Epidermal melanocyte (primary cell): ENCODE measurements at regions not wholly inside any gene's neighbourhood (a gene's known extent, or its start where the extent isn't known, plus 50 kb on each side); places are given as distances from the start of the nearest gene placed in this dataset.

Experiments used
- DNase-seq: peaks from one replicate; pipeline ENCODE4 v3.0.0; 2011; ENCODE audit warnings: low spot score; ENCODE audit not compliant: insufficient read length

DNA sequence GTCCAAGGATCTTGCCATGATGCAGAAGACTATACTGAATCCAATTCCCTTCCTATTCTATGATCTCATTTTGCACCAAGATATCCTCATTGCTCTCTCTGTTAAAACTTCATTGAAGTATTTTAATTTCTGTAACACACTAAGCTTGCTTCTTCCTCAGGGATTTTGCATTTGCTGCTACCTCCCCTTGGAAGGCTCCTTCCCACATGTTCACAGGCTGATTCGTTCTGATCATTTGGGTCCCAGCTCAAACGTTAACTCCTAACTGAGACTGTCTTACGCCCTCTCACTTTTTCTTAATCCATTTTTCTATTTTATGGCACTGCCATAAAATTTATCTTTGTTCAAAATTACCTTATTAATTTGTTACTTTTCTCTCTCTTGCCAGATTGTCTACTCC lies 713.0 kb upstream of the LRRC4C start:
- no peak for DNase-seq

DNA sequence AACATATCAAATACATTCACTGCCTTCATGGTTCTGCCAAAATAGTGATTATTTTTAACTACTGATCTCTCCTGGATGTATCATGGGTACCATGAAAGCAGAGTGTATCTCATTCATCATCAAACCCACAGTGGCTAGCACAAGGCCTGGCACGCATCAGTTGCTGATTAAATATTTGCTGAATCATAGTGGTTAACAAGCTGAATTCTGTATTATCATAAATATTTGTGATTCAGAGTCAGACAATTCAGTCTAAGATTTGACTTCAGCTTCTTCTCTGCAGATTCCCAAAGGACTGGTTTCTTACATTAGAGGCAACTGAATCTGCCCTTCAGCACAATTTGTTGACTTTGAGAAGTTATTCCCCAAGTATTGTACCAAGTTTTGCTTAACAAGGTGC lies 715.8 kb upstream of the LRRC4C start:
- DNase-seq = no peak

DNA sequence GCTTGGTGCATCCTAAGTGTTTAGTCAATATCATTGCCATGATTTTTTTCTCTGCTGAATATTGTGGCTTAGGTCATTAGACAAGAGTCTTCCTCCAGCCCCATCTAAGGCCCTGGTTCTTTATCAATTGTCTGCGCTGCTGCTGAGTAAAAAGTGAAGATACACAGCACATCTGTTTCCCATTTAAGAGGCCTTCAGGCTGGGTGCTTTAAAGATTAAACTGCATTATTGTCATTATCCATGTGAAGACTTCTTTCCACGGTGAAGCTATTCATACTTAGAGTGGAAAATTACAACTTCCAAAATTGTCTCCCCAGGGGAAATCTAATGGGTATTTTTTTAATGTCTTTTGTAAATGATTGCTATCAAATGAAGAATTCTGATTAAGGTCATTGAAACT lies 719.8 kb upstream of the LRRC4C start:
- DNase-seq = no peak

DNA sequence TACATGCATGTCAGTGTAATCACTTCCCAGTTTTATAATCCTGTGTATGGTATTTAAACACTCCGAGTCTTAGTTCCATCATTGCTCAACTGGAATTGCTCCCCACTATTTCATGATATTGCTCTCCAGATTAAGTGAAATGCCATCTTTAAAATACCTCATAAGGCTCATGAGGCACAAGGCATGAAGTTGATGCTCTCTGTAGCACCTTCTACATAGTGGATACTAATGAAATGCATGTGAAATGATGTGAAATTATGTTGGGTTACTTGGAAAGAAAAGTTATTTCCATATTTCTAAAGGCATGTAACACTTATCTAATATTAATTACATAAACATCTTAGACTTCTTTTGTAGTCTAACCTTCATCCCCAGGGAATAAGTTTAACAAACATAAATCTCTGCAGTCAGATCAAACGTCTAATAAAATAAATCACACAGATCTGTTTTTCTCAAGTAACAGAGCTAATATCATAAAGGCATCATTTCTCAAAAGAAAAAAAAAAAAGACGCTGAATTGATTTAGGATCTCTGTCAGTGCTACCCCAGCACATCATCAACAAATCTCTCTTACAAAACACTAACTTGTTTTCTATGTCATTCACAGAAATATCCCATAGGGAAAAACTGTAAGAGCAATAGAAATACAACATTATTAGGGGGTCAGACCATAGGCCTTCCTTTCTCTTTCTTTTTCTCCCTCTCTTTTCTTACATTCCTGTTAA lies 736.0 kb upstream of the LRRC4C start:
- DNase-seq = no peak

DNA sequence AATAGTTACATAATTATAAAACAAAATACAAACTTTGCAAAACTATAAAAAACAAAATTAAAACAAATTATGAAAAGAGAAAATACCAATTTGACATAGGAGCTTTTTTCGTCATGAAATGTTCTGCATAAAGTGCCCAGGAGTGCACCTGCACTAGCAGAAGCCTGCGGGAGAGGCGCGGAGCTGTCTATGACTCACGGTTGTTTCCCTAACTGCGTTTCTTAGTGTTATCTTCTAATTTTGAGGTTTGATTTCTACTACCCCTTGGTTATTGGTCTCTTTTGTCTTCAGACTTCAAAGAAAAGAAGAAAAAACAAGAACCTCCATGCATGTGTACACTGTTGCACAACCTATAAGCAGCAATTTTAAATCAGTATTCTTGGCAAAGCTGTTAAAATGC lies 740.9 kb upstream of the LRRC4C start:
- no peak for DNase-seq

DNA sequence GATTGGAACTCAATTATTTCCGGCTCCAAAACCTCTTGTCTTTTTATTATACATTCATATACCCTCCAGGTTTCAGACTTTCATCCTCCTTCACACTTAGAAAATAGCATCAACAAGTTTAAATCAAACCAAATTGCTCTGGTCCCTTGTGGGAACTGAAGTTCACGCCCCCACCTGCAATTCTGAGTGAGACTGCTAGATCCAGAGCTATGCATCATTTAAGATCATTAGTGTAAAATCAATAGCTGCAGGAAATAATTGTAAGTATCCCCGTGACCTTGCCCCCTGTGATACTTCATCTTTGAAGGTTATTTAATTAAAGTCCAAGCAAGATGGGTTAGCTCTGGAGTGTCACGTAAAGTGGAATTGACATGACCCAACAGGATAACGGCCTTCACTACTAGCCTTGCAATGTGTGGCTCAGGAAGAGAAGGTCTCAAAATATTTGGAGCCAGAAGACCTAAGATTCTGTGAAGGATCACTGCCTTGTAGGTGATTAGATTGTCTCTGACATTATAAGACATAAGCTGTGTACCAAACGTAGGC lies 742.2 kb upstream of the LRRC4C start:
- no peak for DNase-seq

DNA sequence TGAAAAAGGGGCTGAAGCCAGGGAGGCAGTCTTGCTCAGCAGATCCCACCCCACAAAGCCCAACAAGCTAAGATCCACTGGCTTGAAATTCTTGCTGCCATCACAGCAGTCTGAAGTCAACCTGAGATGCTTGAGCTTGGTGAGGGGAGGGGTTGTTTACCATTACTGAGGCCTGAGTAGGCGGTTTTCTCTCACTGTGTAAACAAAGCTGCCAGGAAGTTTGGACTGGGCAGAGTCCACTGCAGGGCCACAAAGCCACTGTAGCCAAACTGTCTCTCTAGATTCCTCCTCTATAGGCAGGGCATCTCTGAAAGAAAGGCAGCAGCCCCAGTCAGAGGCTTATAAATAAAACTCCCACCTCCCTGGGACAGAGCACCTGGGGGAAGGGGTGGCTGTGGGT lies 746.1 kb upstream of the LRRC4C start:
- no peak for DNase-seq

GRCh38 chr11:42225664-42226063 lies 766.2 kb upstream of the LRRC4C start:
- no peak for DNase-seq

DNA sequence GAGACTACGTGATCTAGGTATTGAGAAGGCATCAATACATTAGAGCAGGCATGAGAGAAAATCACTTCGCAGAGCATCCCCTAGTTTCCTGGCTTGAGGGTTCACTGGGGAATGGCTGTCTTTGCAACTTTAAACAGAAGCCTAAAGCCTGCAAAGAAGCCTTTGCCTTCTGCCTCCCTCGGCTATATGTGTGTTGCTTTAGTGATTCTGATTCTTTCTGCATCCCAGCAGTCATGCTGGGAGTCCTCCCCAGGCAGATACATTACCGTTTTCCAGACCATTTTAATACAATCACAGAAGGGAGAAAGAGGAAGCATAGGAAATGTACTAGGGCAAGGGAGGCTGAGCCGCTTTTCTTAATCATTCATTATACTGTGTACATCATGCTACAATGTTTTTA lies 773.2 kb upstream of the LRRC4C start:
- no peak for DNase-seq

DNA sequence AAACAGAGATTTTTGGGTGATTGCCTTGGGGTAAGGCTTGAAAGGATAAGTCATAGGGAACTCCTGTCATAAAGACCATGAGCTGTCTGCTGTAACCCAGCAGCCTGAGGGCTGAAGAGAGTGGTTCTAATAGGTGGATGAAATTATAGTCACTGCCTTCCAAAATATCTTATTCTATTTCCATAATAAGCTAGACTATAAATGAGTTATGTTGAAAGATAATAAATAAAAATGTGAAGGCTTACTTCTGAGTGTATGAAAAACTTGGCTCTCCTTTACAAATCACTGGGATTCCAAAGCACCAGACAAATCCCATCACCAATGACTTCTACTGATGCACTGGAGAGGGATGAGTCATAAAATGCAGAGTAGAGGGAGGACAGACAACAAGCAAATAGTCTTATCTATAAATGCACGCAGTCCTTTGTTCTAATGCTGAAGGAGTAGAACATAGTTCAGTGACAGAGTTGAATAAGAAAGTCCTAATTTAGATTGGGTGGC lies 775.0 kb upstream of the LRRC4C start:
- no peak for DNase-seq

DNA sequence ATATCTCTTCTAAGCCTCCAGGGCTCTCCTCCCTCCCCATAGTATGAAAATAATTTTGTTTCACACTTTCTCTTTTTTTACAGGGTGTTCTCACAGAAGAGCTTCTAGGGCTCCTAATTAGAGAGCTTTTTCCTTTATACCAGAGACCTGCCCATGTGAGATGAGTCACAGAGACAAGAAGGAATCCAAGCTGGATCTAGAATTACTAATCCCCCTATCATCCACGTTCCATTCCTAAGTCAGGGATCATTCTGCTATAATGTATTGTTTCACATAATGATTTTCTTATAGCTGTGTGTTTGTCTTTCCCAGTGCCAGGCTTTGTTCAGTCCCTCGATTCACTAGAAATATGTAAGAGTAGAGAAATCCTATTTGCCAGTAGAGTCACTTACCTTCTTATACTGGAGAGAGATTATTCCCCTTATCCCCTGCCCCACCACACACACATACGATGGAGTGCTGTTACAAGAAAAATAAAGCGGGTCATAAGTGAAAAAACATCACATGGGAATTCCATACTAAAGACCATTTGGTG lies 778.3 kb upstream of the LRRC4C start:
- no peak for DNase-seq

DNA sequence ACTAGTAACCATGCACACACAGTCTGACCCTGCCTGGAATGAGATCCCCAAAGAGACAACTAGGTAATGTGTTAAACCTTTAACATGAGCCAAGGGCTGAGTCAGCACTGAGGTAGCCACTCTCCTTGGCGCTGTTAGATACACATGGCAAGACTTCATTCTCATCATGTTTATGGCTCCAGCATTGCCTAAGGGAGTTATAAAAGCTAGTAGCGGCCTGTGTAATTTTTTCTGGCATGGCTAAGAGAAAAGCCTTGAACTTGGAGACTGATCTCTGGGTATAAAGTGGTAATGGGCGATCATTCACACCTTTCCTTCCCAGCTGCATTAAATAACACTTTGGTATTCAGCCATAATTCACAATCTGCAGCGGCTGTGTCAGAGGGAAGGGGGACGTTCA lies 779.7 kb upstream of the LRRC4C start:
- DNase-seq = no peak

DNA sequence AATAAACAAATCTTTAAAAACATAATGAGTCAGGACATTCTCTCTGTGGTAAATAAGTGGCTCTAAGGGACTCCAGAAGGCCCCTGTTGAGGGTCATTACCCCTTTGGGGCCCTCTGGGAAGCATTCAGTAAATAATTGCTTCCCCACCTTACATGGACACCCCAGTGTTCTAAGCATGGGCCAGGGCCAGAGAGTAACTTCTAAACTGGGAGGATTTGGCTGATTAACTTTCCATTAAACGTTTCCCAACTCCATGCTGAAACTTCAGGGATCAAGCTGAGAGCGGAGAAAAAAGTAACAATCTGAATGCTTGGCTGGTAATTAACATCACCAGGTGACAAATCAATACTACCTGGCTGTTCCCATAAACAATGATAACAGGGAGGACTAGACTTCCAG lies 783.9 kb upstream of the LRRC4C start:
- no peak for DNase-seq

DNA sequence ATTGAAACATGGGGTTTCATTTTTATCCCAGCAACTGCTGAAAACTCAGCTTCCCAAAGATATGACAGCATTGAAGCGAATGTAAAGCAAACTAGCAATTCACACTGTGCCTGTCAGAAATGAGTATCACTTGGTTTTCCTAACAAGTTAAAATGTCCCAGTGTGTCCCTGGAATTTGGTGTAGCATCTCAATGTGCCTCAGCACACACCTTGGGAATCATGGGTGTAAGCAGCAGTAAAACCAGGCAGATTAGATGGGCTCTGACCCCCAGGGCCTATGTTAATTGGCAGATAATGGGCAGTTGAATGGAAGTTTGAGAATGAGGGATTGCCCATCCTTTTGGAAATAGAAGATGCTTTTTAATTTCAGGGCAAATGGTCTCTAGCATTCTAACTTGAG lies 784.9 kb upstream of the LRRC4C start:
- no peak for DNase-seq

DNA sequence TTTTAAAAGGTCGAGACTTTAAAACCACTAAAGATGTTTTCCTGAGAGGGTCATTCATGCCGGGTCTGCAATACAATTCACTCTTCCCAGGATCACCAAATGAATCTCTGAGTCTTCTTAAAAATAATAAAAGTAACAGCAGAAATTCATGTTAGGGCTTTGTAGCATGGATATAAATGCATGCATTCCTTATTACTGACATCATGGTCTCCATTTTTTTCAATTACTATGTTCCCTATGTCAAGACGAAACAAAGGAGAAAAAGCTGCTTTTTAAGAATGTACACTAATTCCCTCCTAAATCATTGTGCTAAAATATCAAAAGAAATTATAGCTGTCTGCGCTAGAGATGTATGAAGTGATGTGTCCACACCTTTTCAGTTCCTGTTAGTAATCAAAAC lies 789.9 kb upstream of the LRRC4C start:
- no peak for DNase-seq

DNA sequence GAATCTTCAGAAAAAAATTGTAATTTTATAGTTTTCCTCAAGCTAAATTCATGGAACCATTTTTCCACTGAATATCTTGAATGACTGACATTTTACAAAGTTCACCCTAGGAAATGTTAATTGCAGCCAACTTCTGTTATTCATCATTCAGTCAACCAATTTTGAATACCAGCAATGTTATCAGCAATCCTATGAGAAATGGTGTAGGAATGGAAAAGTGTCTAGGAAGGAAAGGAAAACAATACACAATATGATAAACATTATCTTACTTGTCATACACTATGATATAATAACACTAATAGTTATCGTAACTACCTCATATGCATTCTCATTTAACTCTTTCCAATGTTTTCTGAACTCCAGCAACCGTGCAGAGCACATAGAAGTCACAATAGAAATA lies 790.5 kb upstream of the LRRC4C start:
- no peak for DNase-seq

DNA sequence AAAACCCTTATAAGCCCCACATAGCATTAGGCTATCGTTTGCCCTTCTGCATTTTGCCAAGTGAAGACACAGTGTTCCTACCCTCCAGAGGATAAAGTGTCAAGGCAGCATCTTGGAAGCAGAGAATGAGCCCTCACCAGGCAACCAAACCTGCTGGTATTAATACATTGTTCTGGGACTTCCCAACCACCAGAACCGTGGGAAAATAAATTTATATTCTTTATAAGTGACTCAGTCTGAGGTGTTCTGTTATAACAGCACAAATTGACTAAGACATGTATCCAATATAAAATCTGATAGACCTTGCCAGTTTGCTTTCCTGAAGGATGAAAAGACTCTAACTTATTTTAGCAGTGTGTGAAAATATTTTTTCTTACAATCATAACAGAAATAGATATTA lies 792.5 kb upstream of the LRRC4C start:
- no peak for DNase-seq

- DNase-seq = no peak
Observed at GRCh38 chr11:42253156-42253555, 793.7 kb upstream of the LRRC4C start.

- DNase-seq = no peak
Observed at GRCh38 chr11:42255906-42256305, 796.5 kb upstream of the LRRC4C start.

GRCh38 chr11:42257534-42257933 lies 798.1 kb upstream of the LRRC4C start:
- no peak for DNase-seq

DNA sequence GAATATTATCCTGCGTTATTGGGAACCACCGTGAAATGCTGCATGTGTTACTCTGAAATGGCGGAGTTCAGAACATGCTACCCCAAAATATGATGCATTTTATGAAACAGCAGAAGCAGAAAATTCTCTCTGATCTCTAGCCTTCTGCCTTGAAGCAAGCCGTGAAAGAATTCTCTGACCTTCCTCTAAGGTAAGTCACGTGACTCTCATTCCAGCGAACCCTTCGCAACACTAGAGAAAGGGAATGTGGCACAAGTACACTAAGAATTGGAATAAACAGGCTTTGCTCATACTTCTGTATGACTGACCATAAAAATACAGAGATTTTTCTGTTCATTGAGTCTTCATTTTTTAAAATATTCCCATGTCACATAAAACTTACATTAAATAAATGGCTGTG lies 805.6 kb upstream of the LRRC4C start:
- no peak for DNase-seq

GRCh38 chr11:42271306-42271705 lies 811.9 kb upstream of the LRRC4C start:
- DNase-seq = no peak

DNA sequence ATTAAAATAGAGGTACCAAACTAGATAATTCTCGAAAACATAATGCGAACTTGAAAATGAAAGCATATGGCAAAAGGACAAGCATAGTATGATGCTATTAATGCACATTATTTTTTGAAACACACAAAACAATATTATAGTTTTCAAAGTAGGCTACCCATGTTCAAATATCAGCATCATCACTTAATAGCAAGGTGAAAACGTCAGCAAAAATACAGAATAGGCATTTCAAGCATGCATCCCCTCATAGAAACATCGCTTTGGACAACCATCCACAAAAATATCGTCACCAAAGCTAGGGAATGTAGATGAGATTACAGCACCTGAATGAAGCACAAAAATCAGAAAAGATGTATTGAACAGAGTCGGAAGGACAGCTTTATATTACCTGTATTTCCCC lies 814.5 kb upstream of the LRRC4C start:
- no peak for DNase-seq
